ENCODE measurements at regions not wholly inside any gene's neighbourhood (a gene's known extent, or its start where the extent isn't known, plus 50 kb on each side); places are given as distances from the start of the nearest gene placed in this dataset.
"Not testable (repeated sequence)": the region's sequence is repeated elsewhere in the genome, so short reads cannot be mapped to it uniquely, and the experiment has no call there.

DNA sequence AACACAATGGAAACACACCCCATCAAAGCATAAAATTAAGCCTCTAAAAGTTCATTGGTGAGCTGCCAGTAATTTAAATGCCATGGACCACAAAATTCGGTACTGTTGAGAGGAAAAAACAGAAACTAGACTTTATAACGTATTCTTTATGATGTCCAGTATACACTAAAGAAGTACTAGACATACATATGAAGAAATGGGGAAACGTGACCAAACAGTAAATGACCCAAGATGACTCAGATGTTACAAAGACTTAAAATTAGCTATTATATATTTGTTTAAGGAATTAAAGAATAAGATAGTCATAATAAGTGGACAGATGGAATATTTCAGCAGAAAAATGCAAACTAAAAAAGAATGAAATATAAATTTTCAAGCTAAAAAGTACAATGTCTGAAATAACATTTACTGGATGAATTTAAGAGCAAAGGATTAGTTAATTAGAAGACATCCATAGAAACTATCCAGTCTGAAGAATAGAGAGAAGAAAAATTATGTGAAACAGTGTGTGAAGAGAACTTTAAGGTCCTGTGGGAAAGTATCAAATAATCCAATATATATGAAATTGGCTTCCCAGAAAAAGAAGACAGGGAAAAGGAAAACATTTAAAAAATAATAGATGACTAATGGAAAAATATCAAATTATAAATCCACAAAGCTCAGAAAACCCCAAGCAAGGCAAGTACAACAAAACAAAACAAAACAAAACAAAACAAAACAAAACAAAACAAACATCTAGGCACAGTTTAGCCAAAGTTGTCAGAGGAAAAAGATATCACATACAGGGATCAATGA lies 69.4 kb downstream of the SAMD9 start:
- DNase-seq = no peak

DNA sequence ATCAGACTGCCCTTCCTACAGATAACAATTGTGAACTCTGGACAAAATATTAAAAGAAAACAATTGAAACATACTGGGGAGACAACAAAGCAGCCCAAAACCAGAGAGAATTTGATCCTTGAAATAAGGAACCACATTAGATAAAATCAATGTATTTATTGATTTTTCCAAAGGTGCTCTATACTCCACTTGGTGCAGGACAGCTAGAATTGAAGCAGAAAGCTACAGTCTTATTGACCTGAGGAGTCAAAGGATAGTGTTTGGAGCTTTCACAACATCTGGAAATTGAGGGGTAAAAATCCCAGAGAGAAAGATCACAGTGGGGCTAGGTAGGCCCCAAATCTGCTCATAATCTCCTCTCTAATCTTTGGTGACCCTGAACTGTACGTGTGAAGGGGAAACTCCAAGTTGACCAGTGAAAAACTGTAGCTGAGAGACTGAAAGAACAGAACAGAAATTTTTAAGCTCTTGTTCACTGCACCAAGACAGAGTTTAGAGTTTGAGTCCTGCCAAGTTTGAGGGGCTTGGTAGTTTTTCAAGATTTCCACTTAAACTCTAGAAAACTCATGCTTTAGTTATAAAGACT lies 70.2 kb downstream of the SAMD9 start:
- DNase-seq = no peak

DNA sequence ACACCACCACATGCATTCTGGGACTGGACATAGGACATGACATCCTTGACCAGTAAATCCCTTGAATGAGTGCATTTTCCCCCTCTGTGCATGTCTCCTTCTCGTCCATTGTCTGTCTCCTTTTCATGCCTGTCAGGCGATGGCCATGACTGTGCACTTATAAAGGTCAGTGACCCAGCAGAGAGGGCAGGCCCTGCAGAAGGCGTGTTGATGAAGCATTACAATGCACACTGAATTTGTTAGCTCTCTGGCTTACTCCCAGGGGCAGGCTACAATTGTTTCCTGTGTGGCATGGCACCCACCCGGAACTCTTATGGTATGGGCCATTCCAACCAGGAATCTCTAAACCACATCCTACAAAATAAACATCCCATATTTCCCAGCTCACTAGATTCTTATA lies 71.1 kb downstream of the SAMD9 start:
- DNase-seq = no peak

DNA sequence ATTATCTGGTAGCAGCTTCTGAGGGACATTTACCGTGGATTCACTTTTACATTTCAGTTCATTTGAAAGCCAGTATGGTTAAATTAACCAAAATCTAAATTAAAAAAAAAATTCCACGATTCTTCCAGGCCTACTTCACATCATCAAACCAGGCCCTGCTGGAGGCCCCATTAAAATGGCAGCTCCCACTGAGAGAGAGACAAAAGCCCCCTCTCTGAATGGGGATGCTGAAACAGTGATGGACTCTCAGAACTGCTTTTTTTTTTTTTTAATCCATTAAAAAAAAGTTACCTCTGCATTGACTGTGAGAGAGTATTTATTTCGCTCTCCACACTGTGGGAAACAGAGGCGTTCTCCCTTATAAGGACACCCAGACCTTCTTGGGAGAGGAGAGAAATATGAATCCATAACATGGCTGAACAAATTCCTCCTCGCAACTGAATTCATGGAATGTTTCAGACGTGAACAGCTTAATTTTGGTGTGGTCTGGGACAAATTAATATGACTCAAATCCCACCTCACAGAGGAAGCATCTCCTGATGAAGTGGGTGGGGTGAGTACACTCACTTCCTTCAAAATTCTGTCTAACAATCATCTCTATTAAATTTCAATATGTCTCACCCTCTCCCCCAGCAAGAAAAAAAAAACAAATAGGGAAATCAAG lies 73.5 kb downstream of the SAMD9 start:
- DNase-seq = peak; percentile 12

DNA sequence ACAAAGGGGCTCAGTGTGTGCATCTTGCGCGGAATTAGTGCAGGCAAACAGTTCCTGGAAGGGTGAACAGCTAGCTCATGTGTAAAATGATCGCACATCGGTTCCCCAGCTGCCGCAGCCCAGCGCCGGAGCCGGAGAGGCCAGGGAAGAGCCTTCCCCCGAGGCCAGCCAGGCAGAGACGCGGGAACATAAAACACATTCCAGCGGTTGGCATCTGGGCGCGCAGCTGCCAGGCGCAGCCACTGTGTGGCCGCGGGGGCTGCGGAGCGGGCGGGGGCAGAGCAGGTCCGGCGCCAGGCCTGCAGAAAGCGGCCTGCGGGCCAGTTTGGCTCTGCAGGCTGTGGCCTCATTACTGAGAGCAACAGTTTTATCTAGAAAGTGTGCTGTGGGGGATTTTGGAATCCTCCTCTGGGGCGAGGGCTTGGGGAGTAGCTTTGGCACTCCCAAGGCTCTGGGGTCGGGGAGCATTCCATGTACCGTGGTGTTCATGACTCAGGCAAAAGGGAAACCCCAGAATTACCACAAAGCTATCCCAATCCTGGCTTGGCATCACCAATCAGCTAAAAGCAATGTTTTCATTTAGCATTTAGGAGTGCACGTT lies 74.3 kb downstream of the SAMD9 start:
- DNase-seq = peak; percentile 44

DNA sequence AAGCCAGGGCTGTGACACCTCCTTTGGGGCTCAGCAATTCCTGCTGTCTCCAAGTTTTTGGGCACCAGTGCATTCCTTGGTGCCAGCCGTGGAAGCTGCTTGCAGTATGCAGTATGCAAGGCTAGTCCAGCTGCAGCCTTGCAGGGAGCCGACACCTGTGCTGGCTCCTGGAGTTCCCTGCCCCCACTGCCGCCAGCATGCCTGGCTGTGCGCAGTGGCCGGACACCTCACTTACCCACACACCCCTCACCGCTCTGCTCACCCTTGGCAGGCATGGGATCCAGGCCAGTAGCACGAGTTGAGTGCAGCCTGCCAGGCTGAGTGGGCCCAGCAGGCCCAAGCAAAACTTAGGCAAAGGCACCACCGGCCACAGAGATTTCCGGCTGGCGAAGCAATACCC lies 77.4 kb downstream of the SAMD9 start:
- DNase-seq = no peak

DNA sequence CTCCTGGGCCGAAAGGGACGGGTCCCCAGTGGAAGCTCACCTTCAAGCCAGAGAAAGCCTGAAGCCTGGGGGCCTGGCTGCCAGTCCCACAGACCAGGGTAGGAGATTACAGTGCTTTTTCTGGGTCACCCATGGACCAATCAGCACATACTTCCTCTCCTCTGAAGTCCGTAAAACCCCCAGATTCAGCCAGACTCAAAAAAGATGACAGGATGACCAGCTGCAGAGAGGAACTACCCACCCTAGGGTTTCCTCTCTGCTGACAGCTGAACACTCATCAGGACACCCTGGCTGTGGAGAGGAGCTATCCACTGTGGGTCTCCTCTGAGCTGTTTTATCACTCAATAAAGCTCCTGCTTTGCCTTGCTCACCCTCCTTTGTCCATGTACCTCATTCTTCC lies 78.0 kb downstream of the SAMD9 start:
- no peak for DNase-seq

DNA sequence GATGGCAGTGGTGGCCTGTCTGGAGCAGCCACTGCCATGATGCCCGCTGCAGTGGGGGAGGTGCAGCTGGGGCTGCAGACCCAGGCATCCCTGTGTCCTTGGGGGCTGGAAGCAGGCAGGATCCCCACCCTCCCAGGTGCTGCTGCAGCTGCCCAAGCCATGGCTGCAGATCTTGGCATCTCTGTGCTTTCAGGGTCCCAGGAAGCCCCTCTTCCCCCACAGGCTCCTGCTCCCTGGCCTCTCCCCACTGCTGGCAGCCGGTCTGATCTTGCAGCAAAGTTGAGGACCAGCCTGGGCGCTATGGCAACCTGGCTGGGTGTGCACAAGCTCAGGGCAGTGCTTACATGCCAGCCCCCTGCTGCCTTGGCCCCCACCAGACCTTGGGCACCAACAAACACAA lies 78.5 kb downstream of the SAMD9 start:
- no peak for DNase-seq

DNA sequence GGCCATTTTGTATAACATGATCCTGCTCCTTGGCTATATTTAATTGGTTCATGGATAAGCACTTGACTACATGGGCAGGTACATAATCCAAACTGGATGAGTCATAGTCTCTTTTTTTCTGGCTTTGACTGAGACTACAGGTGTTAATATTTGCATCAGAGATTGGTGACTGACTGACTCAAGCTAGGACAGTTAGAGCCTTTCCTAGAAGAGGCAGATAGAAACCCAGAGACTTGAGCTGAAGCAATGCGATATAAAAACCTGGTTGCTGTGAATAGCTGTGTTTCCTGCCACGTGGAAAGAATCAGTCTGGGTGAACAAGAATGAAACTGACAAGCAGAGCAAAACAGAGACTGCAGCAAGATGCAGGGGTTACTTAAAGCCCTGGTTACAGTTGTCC lies 81.0 kb downstream of the SAMD9 start:
- no peak for DNase-seq

DNA sequence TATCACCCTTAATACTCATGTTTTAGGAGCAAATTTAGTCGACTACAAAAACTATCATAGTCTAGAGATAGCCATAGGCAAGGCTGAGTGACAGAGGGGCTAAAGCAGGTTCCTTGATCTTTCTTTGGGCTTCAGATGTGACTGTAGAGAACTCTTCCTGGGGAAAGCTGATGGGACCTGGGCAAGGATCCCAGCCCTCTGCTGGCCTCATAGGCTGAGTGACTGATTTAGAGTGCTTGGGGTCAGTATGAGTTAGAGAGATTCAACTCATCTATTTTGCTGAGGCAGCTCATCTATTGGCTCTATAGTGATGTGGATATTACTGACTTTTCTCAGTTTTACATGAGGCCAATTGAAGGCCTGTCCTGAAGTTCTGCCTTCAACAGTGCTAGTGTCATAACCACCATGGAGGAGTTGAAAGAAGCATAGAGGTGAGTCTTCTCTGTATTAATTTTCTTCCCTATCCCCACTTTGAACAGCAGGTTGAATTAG lies 81.6 kb downstream of the SAMD9 start:
- no peak for DNase-seq

DNA sequence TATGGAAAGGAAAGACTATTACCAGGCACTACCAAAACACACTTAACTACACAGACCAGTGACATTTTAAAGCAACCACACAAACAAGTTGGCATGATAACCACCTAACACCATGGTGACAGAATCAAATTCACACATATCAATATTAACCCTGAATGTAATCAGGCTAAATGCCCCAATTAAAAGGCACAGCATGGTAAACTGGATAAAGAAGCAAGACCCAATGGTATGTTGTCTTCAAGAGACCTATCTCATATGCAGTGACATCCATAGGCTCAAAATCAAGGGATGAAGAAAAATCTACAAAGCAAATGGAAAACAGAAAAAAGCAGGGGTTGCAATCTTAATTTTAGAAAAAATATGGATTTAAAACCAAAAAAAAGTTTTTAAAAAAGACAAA lies 86.0 kb downstream of the SAMD9 start:
- no peak for DNase-seq

DNA sequence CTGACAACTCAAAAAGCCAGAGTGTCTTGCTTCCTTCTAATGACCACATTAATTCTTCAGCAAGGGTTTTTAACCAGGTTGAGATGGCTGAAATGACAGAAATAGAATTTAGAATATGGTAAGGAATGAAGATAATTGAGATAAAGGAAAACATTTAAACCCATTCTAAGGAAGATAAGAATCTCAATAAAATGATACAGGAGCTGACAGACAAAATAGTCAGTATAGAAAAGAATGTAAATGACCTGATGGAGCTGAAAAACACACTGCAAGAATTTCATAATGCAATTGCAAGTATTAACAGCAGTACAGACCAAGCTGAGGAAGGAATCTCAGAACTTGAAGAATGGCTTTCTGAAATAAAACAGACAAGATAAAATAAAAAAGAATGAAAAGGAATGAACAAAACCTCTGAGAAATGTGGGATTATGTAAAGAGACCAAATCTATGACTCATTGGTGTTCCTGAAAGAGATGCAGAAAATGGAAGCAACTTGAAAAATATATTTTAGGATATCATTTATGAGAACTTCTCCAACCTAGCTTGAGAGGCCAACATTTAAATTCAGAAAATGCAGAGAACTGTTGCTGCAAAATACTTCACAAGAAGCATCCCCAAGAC lies 87.1 kb downstream of the SAMD9 start:
- no peak for DNase-seq

DNA sequence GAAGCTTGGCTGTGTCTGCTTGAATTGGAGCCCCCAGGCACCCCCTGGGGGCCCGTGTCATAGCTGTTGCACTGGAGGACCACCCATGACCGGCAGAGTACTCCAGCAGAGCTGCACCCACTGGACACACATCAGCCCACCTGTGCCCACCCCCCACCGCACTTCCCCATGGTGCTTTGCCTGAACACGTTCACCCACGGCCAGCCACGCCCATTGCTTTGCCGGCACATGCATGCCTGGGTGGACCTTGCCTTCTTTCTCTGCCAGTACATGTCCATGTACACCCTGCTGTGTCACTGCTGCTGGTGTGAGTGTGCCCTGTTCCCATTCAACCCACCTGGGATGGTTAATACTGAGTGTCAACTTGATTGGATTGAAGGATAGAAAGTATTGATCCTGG lies 88.7 kb downstream of the SAMD9 start:
- DNase-seq = no peak

DNA sequence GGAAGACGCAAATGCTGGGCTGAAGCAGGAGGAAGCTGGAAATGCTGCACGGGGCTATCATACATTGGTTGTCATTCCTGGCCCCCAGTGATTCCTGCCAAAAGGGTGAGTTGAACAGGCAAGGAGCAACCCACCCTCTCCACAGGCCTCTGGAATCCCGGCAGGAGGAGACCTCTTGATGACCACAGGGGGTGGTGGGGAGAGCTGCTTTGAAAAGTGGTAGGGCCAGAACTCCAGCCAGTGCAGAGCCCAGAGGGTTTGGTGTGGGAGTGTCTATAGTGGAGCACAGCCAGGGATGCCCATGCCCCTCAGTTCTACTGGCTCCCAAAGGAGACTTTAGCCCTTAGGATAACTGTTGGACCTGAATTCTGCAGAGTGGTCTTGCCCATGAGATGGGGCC lies 89.2 kb downstream of the SAMD9 start:
- no peak for DNase-seq

DNA sequence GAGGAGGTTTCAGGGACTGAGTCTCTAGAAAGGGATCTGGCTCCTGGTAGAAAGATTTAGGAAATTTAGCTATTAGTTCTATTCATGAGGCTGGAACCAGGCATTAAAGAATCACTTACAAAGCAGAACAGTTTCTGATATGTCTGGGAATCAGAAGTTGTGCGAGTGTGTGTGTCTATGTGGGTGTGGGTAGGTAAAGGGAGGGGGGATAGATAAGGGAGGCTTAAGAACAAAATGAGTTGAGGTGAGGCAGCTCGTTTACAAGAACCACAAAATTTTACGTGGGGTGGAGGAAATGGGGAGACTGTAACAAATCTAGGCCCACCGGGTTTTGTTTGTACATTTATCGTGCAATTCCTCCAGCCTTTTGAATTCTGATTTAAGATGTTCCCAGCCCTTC lies 90.7 kb downstream of the SAMD9 start:
- DNase-seq = no peak

DNA sequence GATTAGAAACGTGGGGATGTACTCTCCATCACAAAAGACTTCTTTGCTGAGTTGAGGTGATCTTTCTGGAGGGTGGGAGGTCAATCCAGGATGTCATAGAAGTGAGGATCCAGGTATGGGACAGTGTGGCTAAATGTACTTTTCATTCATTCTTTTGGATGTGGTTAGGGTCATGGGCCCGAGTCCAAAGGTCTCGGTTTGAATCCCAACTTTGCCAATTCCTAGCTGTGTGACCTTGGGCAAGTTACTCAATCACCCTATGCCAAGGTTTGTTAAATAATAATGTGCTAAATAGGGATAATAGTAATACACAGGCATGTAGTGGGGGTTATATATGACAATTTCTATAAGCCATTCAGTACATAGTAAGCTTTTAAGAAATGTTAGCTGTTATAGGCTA lies 91.4 kb downstream of the SAMD9 start:
- DNase-seq = no peak

DNA sequence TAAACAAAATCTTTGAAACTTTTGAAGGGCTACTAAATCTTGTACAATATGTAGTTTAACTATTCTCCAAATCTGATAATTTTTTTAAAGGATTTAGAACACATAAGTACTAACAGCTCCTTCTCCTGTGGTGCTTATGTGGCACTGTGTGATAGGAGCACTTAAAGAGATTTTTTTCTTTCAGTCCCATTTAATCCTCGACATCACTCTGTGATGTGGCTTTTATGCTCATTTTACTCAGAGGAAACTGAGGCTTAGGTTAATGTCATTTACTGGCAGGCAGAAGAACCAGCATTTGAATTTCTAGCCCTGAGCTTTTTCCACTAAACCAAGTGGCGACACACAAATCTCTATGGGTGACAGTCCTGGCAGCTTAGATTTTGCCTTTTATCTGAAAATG lies 92.4 kb downstream of the SAMD9 start:
- DNase-seq = no peak

DNA sequence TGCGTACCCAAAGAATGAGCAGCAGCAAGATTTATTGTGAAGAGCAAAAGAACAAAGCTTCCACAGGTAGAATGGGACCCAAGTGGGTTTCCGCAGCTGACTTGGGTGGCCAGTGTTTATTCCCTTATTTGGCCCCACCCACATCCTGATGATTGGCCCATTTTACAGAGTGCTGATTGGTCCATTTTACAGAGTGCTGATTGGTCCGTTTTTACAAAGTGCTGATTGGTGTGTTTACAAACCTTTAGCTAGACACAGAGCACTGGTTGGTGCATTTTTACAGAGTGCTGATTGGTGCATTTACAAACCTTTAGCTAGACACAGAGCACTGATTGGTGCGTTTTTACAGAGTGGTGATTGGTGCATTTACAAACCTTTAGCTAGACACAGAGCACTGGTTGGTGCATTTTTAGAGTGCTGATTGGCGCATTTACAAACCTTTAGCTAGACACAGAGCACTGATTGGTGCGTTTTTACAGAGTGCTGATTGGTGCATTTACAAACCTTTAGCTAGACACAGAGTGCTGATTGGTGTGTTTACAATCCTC lies 94.8 kb downstream of the SAMD9 start:
- DNase-seq = not testable (repeated sequence)

DNA sequence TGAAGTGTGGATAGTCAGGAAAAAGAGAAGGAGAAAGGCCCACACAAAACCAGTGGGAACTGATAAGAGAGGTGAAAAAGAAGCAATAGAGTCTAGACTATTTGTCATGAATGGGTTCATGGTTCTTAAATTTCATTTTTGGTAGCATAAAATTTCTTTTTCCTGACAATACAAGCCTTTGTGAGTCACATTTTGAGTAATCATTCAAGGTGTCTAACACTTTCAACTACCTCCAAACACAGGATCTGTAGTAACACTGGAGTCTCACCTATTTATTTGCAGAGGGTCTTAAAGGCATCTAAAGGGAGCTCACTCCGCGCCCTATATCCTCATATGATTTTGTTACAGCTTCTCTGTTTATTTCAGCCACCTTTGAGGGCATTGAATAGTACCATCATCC lies 96.0 kb downstream of the SAMD9 start:
- no peak for DNase-seq

DNA sequence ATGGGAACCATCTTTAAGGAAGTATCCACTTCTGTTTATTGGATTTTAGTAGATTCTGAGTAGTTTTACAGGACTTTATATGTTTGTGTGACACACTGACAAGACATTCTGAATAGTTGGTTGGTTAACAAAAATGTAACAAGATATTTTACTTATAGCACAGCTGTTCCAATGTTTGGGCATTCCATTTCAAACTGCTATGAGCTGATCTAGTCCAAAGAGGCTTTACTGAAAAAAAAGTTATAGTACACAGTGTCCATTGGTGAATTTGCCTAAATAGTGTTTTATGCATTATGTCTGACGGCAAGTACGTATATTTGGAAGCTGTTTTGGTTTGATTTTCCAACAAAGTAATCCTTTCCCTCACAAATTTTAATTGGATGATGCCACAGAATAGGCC lies 99.1 kb downstream of the SAMD9 start:
- no peak for DNase-seq

DNA sequence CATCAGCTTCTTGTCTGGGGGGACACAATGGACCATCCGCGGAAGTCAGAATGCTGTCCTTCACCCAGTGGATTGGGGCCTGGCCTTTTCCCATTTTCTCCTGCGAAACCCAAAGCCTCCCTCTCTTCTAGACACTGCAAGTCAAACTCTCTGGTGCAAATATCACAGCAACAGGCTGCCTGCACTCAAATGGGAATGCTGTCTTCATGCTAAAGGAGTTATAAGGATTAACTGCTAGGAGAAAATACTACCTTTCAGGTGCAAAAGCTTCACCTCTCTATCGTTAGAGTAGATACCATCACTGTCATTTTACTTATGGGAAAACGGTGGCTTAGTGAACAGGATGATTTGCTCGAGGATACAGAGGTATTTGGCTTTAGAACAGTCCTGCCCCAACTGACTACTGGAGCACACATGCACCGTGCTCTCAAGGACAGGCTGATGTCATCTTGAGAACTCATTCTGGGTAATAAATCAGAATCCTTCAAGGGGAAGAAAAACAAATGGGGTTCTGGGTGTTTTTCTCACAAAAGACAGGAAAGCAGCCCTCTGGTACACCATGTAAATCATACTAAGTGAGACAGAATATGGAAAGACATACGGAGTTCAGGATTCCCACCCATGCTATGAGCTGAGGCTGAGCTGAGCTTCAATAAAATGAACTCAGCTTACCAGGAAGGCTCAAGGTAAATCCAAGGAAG lies 100.9 kb downstream of the SAMD9 start:
- no peak for DNase-seq

DNA sequence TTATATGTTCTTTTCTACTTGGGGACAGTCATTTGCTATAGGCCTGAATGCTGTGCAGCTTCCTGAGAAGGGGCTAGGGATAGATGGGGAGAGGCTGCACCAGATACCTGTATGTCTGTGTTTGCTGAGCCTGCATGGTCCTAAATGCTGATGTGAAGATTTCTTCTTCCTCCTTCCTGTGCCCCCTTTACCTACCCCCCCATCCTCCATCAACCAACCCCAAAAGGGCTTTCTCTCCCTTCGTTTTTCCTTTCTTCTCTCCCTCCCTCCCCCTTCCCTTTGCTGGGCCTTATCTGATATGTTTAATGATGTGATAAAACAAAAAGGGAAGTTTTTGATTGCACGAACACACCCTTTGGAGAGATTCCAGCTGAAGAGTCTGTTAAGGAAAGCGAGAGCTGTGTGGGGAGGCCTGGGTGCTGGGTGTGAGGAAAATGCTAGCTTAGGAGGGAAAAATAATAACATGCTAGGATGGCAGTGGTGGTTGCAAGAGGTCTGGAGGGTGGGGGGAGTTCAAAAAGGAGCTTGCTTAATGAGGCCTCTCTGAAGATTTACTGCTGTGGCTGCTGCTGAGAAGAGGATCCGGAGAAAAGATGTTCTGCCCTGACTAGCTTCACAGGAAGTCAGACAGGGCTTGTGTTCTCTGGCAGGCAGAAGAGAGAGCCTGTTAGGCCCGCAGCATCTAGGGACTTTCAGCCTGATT lies 101.8 kb downstream of the SAMD9 start:
- DNase-seq = no peak
